Activated B cell treated with CpG ODN at 0.5 μM for 24 hours (primary cell): ENCODE measurements at regions not wholly inside any gene's neighbourhood (a gene's known extent, or its start where the extent isn't known, plus 50 kb on each side); places are given as distances from the start of the nearest gene placed in this dataset.

Experiments
- ATAC-seq: fragments of 200-7000 bp; cut with Tn5 transposase; one replicate; pipeline ENCODE4 v1.10.0; 2021; ENCODE audit warnings: low read depth, mild to moderate bottlenecking, moderate library complexity
- CTCF ChIA-PET: fragments of 350-600 bp; sonication (Branson Sonifier 250); formaldehyde crosslinking; loops from one replicate; lab custom pipeline; 2021; ENCODE audit warnings: antibody characterized with exemption; lab: Charles Lee
- POLR2A ChIA-PET: fragments of 350-600 bp; sonication (Branson Sonifier 250); formaldehyde crosslinking; loops from one replicate; lab custom pipeline; 2021; ENCODE audit warnings: antibody characterized with exemption; lab: Charles Lee
- DNase-seq: peaks from one replicate; pipeline ENCODE4 v3.0.0; 2022
- H3K27ac Mint-ChIP-seq: one replicate; pipeline ENCODE4 v1.8.0; 2020; ENCODE audit warnings: mixed read lengths
- H3K27me3 Mint-ChIP-seq: one replicate; pipeline ENCODE4 v1.8.0; 2021; ENCODE audit warnings: mixed read lengths
- H3K36me3 Mint-ChIP-seq: one replicate; pipeline ENCODE4 v1.8.0; 2021; ENCODE audit warnings: low read depth, mixed read lengths
- H3K4me1 Mint-ChIP-seq: one replicate; pipeline ENCODE4 v1.8.0; 2021; ENCODE audit warnings: mixed read lengths
- H3K4me3 Mint-ChIP-seq: one replicate; pipeline ENCODE4 v1.8.0; 2020; ENCODE audit warnings: mild to moderate bottlenecking, mixed read lengths
- H3K9me3 Mint-ChIP-seq: one replicate; pipeline ENCODE4 v1.8.0; 2020; ENCODE audit warnings: mixed read lengths
- intact Hi-C: fragments of 100-400 bp; cut with micrococcal nuclease; formaldehyde crosslinking; loops from one replicate; pipeline ENCODE4 v1.15.1; 2024
- TF ChIP-seq, protein P1 (sequence below): fragments of 200-600 bp; IDR thresholded peaks from one replicate; pipeline ENCODE4 v1.8.0; 2022; ENCODE audit warnings: antibody characterized with exemption, mild to moderate bottlenecking

- no peak for ATAC-seq
- H3K4me1 Mint-ChIP-seq: no peaks in the 10 kb centered on the region
- ChIA-PET POLR2A (no interaction called here), CTCF (no interaction called here)
- H3K4me3 Mint-ChIP-seq: no peak overlapping the region
- TF ChIP-seq, protein P1, sequence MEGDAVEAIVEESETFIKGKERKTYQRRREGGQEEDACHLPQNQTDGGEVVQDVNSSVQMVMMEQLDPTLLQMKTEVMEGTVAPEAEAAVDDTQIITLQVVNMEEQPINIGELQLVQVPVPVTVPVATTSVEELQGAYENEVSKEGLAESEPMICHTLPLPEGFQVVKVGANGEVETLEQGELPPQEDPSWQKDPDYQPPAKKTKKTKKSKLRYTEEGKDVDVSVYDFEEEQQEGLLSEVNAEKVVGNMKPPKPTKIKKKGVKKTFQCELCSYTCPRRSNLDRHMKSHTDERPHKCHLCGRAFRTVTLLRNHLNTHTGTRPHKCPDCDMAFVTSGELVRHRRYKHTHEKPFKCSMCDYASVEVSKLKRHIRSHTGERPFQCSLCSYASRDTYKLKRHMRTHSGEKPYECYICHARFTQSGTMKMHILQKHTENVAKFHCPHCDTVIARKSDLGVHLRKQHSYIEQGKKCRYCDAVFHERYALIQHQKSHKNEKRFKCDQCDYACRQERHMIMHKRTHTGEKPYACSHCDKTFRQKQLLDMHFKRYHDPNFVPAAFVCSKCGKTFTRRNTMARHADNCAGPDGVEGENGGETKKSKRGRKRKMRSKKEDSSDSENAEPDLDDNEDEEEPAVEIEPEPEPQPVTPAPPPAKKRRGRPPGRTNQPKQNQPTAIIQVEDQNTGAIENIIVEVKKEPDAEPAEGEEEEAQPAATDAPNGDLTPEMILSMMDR: no peak
- DNase-seq: no peak
- H3K9me3 Mint-ChIP-seq: no peaks in the 10 kb centered on the region
- no peaks in the 10 kb centered on the region for H3K36me3 Mint-ChIP-seq
- H3K27ac Mint-ChIP-seq: no peak overlapping the region
- intact Hi-C loops: no loop called here
- peaks cover 3% of the 10 kb centered on the region for H3K27me3 Mint-ChIP-seq
These were observed 51.0 kb upstream of the PRB2 start for GRCh38 chr12:11446372-11446771.

DNA sequence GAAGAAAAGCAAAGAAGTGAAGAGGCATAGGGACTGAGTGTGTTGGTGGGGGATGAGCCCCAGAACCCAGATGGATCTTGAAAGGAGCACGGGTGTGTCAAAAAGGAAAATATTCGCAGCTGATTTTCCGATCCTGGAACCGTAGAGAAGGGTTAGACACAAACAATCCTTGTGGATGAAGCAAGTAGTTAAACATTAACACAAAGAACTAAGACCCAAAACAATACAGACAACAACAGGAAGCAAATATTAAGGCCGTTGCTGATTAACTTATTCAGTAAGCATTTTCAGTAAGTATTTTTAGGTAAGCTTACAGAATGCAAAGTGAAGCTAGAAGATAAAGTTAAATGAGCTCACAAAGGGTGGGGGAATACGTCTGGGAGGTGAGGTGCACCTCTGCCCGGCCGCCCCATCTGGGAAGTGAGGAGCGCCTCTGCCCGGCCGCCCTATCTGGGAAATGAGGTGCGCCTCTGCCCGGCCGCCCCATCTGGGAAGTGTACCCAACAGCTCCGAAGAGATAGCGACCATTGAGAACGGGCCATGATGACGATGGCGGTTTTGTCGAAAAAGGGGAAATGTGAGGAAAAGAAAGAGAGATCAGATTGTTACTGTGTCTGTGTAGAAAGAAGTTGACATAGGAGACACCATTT lies 62.8 kb upstream of the PRB2 start:
- Mint-ChIP-seq H3K27ac (no peak overlapping the region), H3K9me3 (no peaks in the 10 kb centered on the region), H3K4me3 (no peak overlapping the region), H3K4me1 (no peaks in the 10 kb centered on the region), H3K27me3 (peaks cover 8% of the 10 kb centered on the region), H3K36me3 (no peaks in the 10 kb centered on the region)
- ATAC-seq (no peak), DNase-seq (no peak)
- ChIA-PET POLR2A (no interaction called here), CTCF (no interaction called here)
- TF ChIP-seq, protein P1: no peak
- intact Hi-C loops: no loop called here

DNA sequence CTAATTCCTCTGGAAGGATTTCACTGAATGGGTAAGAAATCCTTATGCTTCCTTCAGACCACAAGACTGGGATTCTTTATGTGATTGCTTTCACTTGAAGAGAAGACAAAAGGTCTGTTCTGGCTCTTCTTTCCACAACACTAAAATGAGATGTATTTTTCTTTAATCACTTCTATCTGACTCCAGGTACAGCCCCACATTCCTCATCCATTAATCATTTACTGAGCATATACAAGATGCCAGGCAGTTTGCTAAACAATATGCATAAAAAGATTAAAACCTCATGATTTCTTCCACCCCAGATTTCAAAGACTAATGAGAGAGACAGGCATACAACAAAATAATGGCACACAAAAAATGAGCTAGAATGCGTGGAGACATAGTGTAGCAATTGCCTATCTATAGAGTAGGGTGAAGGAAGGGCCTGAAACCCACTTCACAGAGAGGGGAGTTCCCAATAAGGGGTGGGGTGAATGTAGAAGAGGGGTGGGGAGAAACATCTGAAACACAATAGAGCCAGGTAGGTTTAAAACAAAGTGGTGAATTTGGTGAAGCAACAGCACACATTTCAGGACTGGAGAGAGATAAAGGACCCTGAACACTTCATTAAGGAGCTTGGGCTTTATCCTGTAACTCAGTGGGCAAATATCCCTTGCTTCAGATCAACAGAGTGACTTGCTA lies 65.1 kb upstream of the PRB2 start:
- POLR2A ChIA-PET: no interaction called here
- CTCF ChIA-PET: no interaction called here

GRCh38 chr12:11461433-11461832 lies 66.1 kb upstream of the PRB2 start:
- Mint-ChIP-seq H3K36me3 (no peaks in the 10 kb centered on the region), H3K4me3 (no peak overlapping the region), H3K9me3 (no peaks in the 10 kb centered on the region), H3K4me1 (no peaks in the 10 kb centered on the region), H3K27ac (no peak overlapping the region), H3K27me3 (peaks cover 10% of the 10 kb centered on the region)
- ChIA-PET CTCF (no interaction called here), POLR2A (no interaction called here)
- TF ChIP-seq, protein P1: no peak
- ATAC-seq (no peak), DNase-seq (no peak)
- intact Hi-C loops: no loop called here

More for the DNA sequence above, 65.1 kb upstream of the PRB2 start:
- H3K9me3 Mint-ChIP-seq: no peaks in the 10 kb centered on the region
- intact Hi-C loops: no loop called here
- no peak overlapping the region for H3K4me3 Mint-ChIP-seq
- H3K4me1 Mint-ChIP-seq: no peaks in the 10 kb centered on the region
- H3K27ac Mint-ChIP-seq: no peak overlapping the region
- ATAC-seq (no peak), DNase-seq (no peak)
- no peaks in the 10 kb centered on the region for H3K36me3 Mint-ChIP-seq
- TF ChIP-seq, protein P1: no peak
- H3K27me3 Mint-ChIP-seq: peaks cover 5% of the 10 kb centered on the region

DNA sequence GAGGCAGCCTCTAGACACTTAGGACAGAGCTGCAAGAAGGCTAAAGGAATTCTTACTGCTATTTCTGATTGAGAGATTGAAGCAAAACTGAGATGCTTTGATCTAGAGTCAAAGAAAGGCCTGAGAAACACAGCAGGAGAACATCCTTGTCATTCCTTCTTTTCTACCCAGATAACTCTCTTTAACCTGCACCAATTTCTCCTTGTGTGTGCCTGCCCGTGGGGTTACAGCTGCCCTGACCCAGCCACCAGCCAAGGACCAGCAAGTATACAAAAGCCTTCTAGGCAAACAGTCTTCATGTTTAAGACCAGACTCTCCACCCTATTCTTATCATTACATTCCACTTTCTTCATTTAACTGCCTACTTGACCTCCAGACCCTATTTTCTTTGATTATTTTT lies 81.7 kb upstream of the PRB2 start:
- POLR2A ChIA-PET: interaction anchor here (0.5 kb wide), 1 partner anchor 9 kb away, joined by 3 read pairs; no protein-coding TSS in a partner anchor
- no peaks in the 10 kb centered on the region for H3K36me3 Mint-ChIP-seq
- no peaks in the 10 kb centered on the region for H3K4me1 Mint-ChIP-seq
- H3K9me3 Mint-ChIP-seq: peaks cover 2% of the 10 kb centered on the region
- no peak overlapping the region for H3K27ac Mint-ChIP-seq
- peaks cover 5% of the 10 kb centered on the region for H3K27me3 Mint-ChIP-seq
- intact Hi-C loops: no loop called here
- CTCF ChIA-PET: no interaction called here
- no peak for ATAC-seq
- no peak overlapping the region for H3K4me3 Mint-ChIP-seq
- no peak for DNase-seq
- TF ChIP-seq, protein P1: no peak
